Osteocyte (in vitro differentiated cells): ENCODE measurements at regions not wholly inside any gene's neighbourhood (a gene's known extent, or its start where the extent isn't known, plus 50 kb on each side); places are given as distances from the start of the nearest gene placed in this dataset.
"Not testable (repeated sequence)": the region's sequence is repeated elsewhere in the genome, so short reads cannot be mapped to it uniquely, and the experiment has no call there.

Experiments
- DNase-seq: peaks from one replicate; pipeline ENCODE4 v3.0.0; 2021; ENCODE audit warnings: mixed read lengths; ENCODE audit not compliant: unreplicated experiment; ENCODE audit errors: extremely low spot score
- H3K27ac Mint-ChIP-seq: one replicate; pipeline ENCODE4 v1.8.0; 2021; ENCODE audit warnings: mild to moderate bottlenecking, mixed read lengths; ENCODE audit not compliant: unreplicated experiment
- H3K27me3 Mint-ChIP-seq: one replicate; pipeline ENCODE4 v1.8.0; 2021; ENCODE audit warnings: mixed read lengths; ENCODE audit not compliant: unreplicated experiment
- H3K36me3 Mint-ChIP-seq: one replicate; pipeline ENCODE4 v1.8.0; 2021; ENCODE audit warnings: mixed read lengths; ENCODE audit not compliant: unreplicated experiment
- H3K4me1 Mint-ChIP-seq: one replicate; pipeline ENCODE4 v1.8.0; 2021; ENCODE audit warnings: mixed read lengths; ENCODE audit not compliant: unreplicated experiment
- H3K4me3 Mint-ChIP-seq: one replicate; pipeline ENCODE4 v1.8.0; 2021; ENCODE audit warnings: mild to moderate bottlenecking, moderate library complexity, mixed read lengths; ENCODE audit not compliant: unreplicated experiment
- H3K9me3 Mint-ChIP-seq: one replicate; pipeline ENCODE4 v1.8.0; 2021; ENCODE audit warnings: mixed read lengths; ENCODE audit not compliant: unreplicated experiment
- CTCF ChIP-seq: fragments of 200-600 bp; sonication (generic); IDR thresholded peaks from 2 replicates; pipeline ENCODE4 v1.5.0; 2021; ENCODE audit warnings: antibody characterized with exemption, mild to moderate bottlenecking, moderate library complexity

- Mint-ChIP-seq H3K27ac (peak overlapping the region; percentile 98), H3K4me3 (peak overlapping the region; percentile 96), H3K36me3 (peaks cover 2% of the 10 kb centered on the region), H3K27me3 (no peaks in the 10 kb centered on the region), H3K9me3 (no peaks in the 10 kb centered on the region), H3K4me1 (peaks cover 53% of the 10 kb centered on the region)
- DNase-seq, result no peak
- no peak for TF ChIP-seq CTCF
These were observed 107.5 kb upstream of the PRSS16 start for GRCh38 chr6:27139756-27140579.

- no peaks in the 10 kb centered on the region for H3K9me3 Mint-ChIP-seq
- peaks cover 2% of the 10 kb centered on the region for H3K36me3 Mint-ChIP-seq
- DNase-seq, result no peak
- peaks cover 51% of the 10 kb centered on the region for H3K4me1 Mint-ChIP-seq
- H3K27ac Mint-ChIP-seq, result peak overlapping the region; percentile 98
- no peaks in the 10 kb centered on the region for H3K27me3 Mint-ChIP-seq
- no peak for TF ChIP-seq CTCF
- peak overlapping the region; percentile 60 for H3K4me3 Mint-ChIP-seq
These were observed 106.4 kb upstream of the PRSS16 start for GRCh38 chr6:27140999-27141528.

GRCh38 chr6:27141529-27142015, 105.9 kb upstream of the PRSS16 start:
- DNase-seq, result no peak
- H3K4me3 Mint-ChIP-seq, result peak overlapping the region; percentile 60
- H3K27me3 Mint-ChIP-seq, result no peaks in the 10 kb centered on the region
- H3K27ac Mint-ChIP-seq, result no peak overlapping the region
- no peaks in the 10 kb centered on the region for H3K9me3 Mint-ChIP-seq
- no peak for TF ChIP-seq CTCF
- peaks cover 2% of the 10 kb centered on the region for H3K36me3 Mint-ChIP-seq
- H3K4me1 Mint-ChIP-seq, result peaks cover 51% of the 10 kb centered on the region

GRCh38 chr6:27143020-27143388, 104.5 kb upstream of the PRSS16 start:
- not testable (repeated sequence) for H3K9me3 Mint-ChIP-seq, H3K36me3 Mint-ChIP-seq, DNase-seq, H3K27ac Mint-ChIP-seq, H3K27me3 Mint-ChIP-seq
- Mint-ChIP-seq H3K4me3 (peak overlapping the region; percentile 18), H3K4me1 (peaks cover 51% of the 10 kb centered on the region)

- H3K4me1 Mint-ChIP-seq, result peaks cover 49% of the 10 kb centered on the region
- DNase-seq, result no peak
- no peaks in the 10 kb centered on the region for H3K36me3 Mint-ChIP-seq
- no peaks in the 10 kb centered on the region for H3K27me3 Mint-ChIP-seq
- H3K9me3 Mint-ChIP-seq, result no peaks in the 10 kb centered on the region
- TF ChIP-seq CTCF, result no peak
- peak overlapping the region; percentile 58 for H3K4me3 Mint-ChIP-seq
- H3K27ac Mint-ChIP-seq, result no peak overlapping the region
These were observed 104.0 kb upstream of the PRSS16 start for GRCh38 chr6:27143474-27144026.
